HG02642 (cell line): ENCODE measurements at regions not wholly inside any gene's neighbourhood (a gene's known extent, or its start where the extent isn't known, plus 50 kb on each side); places are given as distances from the start of the nearest gene placed in this dataset.

Experiments
- ATAC-seq: cut with Tn5 transposase; IDR thresholded peaks from one replicate; pipeline ENCODE4 v1.9.1; 2021; ENCODE audit warnings: mild to moderate bottlenecking; ENCODE audit not compliant: unreplicated experiment, poor library complexity

DNA sequence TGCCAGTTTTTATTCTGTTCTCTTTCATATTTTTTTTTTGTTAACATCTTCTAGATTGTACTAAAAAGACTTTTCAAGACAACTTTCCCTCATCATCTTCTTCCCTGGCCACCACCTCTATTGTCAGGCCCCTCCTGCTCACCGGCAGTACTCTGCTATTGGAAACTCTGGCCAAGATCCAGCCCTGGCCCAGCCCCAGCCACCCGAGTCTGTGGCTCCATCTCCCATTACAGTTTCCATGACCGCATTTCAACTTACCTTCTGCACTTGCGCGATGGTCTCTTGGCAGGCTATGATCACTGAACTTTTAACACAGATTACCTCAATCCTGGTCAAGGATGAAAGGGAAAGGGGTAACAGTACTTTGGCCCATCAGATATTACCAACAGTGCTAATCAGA lies 137.7 kb upstream of the POM121L12 start:
- no peak for ATAC-seq

DNA sequence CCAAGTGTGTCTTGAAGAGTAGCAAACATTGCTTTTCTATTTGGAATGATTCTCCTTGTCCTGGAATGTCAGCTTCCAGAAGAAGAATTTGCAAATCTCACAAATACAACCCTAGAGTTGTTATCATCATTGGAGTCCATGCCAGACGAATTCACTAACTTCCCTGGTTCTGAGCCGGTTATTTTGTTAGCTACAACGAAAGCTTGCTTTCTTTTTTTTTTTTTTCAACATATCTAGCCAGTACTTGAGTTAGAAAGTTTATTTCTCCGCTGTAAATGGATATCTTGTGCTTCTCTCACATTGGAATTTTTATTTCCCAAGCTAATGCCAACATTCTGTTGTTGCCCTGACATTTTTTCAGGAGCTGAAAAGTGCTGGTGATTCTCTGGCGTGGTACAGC lies 138.1 kb upstream of the POM121L12 start:
- no peak for ATAC-seq

DNA sequence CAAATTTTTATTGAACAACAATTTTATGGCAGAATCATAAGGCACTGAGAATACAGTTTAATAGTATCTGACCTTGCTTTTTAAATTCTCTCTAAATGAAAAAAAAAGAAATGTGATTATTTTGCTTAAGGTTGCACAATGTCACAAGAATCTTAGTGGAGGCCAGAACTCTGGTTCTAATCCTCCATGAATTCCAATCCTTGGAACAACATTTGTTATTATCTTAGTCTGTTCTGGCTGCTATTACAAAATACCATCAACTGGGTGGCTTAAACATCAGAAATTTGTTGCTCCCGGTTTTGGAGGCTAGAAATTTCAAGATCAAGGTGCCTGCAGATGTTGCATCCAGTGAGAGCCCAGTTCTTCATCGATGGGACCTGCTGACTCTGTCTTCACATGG lies 158.2 kb upstream of the POM121L12 start:
- ATAC-seq: no peak

DNA sequence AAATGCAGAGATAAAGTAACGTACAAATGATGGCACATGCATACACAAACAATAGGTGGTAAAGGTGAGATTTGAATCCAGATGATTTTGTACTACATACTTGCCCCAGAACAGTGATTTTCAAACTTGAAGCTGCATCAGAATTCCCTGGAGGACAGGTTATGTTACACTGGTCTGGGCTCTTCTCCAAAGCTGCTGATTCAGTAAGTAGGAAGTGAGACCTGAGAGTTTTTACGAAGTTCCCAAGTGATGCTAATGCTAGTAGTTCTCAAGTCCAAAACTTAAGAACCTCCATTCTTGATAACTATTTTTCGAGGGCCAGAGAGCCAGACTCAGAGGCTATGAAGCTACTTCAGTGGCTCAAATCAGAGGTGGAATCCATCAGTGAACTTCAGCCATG lies 159.0 kb upstream of the POM121L12 start:
- no peak for ATAC-seq

DNA sequence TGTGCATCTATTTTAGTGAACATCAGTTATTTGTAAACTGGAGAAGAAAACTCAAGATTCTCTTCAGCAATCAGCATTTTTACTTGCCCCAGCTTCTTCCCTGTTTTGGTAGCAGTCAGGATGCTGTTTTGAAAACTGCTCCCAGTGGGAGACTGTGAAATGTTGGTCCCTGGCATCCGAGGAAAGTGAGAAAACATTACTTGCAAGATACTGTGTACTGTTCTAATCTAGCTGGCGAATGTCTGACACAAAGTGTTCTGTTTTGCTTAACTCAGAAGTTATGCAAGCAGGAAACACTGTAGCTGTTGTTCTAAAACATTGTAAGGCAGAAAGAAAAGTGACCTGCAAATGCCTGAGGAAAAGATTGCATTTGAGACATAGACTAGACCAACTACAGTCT lies 171.8 kb upstream of the POM121L12 start:
- no peak for ATAC-seq

DNA sequence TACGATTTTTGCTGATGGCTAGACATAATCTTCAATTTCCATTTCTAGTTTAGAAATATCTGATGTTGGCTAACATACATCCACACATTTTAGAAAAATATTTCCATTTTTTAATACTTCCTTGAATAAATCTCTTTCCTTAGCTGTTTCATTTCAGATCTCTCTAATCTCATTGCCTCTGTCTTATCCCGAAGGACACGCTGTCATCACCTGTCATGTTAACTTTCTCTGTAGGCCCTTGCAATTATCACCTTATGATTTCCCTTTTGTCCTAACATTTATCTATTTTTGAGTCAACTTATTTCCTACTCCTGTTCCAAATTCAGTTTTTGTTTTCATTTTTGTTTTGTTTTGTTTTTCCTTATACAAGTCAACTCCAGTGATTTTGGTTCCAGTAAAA lies 173.1 kb upstream of the POM121L12 start:
- ATAC-seq: no peak

DNA sequence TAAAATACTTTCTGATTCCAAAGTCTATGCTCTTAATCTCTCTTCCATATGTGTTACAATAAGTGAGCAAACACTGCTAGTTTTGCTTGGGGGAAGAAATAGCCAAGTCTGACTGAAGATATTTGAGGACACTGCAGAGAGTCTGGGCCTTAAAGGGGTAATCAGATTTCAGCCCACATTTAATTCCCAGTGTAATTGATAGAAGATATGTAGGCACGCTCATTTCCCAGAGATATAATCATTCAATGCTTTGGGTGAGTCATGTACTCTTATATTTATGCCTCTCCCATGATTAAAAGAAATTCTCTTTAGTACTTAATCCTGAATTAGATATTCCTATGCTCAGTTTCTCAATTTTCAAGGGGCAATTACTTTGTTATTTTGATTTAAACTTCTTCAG lies 178.1 kb upstream of the POM121L12 start:
- ATAC-seq: no peak

DNA sequence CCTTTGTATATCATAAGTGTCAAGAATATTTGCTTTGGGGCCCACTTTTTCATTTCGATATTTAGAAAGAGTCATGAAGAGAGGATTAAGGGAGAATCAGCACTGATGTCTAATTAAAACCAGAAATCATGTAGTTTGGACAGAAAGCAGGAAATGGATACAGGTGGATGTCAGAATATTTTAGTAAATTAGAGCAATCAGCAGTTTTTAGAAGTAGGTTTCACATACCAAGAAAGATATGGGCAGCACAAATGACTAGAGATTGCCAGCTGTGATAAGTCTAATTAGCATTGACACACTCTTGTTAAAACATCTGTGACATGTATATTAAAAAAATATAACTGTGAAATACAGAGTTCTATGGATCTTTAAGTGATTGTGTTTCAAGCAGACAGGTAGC lies 180.8 kb upstream of the POM121L12 start:
- no peak for ATAC-seq

DNA sequence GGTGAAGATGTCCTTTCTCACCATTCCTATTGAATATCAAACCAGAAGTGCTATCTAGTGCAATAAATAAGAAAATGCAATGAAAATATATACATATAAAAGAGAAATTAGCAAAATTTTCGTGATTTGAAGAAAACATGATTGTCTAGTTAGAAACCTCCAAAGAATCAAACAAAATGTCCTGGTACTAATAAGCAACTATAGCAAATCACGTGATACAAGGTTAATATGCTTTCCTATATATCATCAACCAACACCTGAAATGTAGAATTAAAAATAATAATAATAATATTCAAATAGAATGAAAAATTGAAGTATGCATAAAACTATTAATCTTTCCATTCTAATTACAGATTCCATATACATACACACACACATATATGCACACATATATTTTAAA lies 183.9 kb upstream of the POM121L12 start:
- ATAC-seq: no peak

DNA sequence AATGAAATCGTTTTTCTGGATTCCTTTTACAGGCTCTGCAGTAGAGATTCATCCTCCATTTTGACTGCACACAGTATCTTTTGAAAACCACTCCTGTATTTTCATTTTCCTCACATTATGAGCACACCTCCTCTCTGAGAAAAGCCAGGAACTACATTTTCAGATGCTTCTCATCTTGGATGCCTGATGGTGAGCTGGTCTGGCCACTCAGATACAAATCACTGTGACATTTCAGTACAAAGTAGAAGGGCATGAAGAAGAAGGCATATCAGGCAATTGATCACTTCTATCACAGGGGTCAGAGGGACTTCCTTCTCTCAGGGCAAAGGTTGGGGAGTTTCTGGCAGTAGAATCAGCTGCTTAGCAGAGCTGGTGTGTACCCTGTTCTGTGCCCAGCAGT lies 192.0 kb upstream of the POM121L12 start:
- no peak for ATAC-seq

DNA sequence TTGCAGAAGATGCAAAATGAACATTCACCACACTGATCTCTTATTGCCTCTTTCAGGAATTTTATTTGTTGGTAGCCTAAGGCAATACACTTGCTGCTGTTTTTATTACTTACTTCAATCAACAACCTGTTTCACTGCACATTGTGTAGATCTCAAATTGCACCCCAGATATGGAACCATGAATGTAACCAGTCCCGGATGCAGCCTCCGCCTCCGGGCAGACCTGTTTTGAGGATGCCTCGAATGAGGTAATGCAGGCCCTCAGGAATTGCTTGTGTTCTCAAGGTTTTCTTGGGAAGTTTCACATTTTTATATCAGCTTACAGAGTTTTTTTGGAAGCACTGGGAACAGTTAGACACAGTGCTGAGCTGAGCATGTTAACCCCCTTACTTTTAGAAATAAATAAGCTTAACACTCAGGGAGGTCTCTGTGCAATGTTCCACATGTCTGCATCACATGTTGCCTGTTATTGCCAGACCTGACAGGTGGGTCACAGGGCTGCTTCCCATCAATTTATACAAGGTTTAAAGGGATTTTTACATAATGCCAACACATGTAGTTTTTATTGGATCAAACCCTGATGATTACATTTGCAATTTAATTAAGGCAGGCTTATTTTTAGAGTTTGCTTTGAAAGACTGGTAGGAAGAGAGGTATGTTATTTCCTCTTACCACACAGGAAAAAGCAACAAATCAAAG lies 193.1 kb upstream of the POM121L12 start:
- no peak for ATAC-seq

DNA sequence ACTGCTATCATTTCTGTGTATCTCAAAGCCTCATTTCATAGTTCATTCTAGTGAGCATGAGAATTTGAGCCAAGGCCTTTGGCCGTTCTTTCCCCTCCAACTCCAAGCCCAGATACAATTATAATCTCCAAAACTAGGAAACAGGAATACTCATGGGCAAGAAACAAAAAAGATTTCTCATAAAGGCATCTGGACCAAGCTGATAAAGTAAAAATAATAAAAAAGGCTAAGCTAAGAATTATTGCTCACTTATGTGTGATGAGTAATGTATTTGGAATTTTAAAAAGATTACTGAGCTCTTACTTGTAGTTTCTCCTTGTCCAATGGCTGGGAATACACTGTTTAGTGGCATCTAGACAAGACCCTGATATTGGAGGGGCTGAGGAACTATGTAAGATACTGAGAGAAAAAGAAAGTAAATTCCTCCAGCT lies 196.4 kb upstream of the POM121L12 start:
- no peak for ATAC-seq

DNA sequence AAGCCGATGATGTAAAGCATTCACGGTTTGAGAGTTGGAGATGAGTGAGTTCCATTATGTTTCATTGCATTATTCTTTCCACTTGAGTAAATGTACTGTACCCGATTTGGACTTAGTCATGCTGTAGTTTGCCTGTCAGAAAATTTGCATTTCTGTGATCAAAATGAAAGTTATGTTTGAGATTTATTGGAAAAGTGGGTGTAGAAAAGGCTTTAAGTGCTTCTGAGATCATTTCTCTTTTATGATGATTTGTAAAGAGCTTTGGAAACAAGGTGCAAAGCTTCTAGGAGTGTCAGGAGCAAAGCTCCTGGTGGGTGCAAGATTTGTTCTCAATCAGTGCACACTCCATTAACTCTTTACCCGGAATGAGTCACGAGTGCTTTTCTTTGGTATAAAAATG lies 204.1 kb upstream of the POM121L12 start:
- ATAC-seq: no peak

DNA sequence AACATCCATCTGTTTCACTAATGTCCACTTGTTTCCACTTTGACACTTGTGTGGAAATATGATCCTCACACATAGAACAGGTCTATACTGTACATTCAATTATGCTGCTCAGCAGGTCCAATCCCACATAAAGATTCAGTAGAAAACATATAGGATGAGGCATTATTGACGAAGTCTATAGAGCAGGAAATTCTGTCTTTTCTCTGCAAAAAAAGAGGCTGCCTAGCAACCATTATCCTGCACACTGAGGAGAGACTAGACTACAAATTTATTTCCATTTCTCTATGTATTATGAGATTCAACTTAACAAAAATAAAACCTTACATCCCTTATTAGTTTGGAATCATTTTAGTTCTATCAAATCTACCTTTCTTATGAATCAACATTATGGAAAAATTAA lies 204.6 kb upstream of the POM121L12 start:
- no peak for ATAC-seq

DNA sequence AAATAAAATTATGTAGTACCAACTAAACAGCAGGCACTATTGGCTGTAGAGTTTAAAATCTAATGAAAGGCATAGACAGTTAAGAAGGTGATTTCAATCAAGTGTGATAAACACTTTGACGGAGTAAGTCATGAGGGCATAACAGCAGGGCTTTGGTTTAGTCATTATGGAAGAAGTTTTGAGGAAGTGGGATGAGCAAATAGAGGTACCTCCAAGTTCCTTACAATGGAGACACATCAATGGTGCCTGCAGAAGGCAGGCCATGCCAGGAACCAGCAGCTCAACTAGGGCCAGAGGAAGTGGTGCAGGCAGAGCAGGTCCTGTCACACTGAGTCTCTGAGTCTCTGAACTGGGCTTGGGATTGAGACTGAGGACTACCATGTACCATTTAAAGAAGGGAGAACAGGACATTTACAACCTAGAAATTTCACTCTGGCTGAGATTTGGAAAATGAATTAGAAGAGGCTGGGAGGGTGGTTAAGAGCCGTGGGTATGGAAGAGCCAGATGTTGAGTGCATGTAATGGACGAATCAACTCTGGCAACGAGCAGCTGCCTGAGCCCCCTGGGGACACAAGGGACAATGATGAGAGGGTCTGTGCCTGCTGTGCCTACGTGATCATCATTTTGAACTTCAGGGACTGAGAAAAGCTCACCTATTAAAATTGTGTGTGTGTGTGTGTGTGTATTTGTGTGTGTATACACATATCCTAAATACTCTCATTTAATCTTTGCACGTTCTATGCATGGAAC lies 208.7 kb upstream of the POM121L12 start:
- ATAC-seq: no peak

DNA sequence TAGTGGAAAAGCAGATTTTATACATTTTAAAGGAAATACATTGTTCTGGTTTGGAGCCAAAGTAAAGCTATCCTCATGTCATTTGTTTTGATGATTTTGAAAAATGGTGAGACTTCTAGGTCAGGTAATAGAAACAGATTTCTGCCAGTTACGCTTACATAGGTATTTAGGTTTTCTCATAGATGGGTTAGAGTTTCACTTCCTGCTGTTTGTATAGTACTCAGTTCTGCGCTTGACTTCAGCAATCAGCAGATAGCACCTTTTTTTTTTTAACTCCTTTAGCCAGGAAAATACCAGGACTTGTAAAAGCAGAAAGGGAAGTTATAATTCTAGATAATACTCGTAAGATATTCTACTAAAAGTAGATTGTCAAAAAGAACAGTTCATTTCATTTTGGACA lies 209.8 kb upstream of the POM121L12 start:
- no peak for ATAC-seq

DNA sequence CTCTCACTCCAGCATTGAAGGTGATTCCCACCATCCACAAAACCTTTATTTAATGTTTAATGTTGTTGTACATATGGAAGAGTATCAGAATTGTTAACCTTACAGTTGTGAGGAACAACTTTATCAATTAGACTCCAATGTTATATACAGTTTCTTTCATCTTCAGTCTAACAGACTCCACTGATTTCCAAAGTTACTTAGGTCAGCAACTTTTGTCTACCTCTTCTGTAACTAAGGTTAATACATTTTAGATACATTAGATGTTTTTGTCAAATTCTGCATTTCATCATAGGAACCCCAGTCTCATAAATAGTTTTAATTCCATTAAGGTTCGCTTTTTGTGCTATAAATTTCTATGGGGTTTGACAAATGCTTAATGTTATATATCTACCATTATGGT lies 223.9 kb upstream of the POM121L12 start:
- ATAC-seq: no peak

DNA sequence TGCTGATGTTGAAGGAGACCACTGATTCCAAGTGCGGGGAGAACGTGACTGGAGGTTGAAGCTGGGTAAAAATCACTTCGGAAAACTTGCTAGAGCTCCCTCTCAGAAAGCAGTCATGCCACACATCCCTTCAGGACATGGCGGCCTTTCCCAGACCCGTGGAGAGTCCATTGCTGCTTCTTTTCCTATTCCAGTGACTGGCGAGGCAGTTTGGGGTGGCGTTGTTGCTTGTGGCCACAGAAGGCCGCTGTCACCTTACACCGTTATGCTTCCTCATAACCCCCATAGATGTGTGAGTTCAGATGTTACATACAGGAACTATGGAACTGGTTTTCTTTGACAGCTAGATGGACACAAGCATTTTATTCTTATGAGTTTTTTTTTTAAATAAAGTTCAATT lies 235.6 kb upstream of the POM121L12 start:
- no peak for ATAC-seq

DNA sequence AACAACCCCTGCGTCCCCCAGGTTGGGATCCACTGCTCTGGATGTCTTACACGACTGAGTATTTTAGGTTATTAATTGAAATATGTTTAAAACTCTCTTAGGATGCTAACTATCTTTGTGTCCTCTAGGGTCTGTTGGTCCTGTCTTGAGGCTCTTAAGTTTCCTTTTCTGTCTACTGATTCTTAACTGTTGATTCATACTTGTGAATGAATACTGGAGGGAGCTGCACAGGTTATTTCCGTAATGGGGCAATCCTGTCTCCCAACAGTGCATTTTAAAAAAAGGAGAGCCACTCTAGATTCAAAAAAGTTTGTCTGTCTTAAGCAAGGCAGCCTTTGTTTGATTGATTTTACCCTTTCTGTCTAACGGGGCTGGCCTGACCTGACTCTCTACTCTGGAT lies 237.6 kb upstream of the POM121L12 start:
- no peak for ATAC-seq

DNA sequence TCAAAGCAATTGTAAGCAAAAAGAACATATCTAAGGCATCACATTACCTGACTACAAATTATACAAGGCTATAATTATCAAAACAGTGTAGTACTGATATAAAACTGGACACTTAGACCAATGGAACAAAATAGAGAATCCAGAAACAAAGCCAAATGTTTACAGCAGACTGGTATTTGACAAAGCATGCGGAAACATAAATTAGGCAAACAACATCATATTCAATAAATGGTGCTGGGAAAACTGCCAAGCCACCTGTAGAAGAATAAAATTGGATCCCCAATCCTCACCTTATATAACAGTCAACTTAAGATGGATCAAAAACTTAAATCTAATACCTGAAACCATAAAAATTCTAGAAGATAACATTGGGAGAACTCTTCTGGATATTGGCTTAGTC lies 240.8 kb upstream of the POM121L12 start:
- no peak for ATAC-seq

DNA sequence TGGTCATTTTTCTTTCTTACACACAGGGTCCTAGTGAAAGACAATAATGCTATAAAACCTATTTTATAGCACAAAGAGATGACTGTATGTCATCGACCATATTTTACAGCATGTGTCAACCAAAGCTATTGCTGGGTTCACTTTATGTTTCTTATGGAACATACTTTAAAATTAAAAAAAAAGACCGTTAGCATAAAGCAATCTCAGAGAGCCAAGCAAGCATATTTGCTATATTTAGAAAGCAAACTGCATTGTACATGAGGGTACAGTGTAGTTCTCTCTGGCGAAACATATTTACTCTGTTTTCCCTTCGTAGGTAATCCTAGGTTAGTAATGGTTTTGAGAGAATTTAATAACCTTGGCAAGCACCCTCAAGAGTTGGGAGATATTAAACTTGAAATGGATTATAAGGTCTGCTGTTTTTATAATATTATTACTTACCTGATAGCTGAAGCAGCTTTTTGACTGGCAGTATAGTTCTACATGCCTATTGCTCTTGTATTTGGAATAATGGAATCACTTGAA lies 244.2 kb upstream of the POM121L12 start:
- ATAC-seq: no peak

DNA sequence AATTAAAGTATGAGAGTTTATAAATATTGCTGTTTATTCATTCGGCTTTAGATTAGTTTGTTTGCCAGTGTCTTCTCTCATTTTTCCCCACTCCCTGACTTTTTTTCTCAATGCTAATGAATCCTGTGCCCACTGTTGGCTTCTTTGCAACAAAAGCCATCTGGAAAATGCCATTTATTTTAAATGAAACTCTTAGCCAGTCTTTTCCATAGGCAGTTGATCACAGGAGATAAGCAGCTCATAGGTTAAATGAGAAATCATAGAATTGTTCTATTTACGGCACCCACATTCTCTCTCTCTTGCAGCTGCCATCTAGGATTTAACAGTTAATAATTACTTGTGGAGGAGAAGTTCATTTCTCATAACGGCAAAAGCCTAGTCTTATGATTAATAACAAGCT lies 249.3 kb upstream of the POM121L12 start:
- ATAC-seq: no peak
